ENCODE measurements at regions not wholly inside any gene's neighbourhood (a gene's known extent, or its start where the extent isn't known, plus 50 kb on each side); places are given as distances from the start of the nearest gene placed in this dataset.
"Not testable (repeated sequence)": the region's sequence is repeated elsewhere in the genome, so short reads cannot be mapped to it uniquely, and the experiment has no call there.

GRCh38 chr2:88396209-88396608, 56.3 kb downstream of the FOXI3 start:
- DNase-seq = no peak

- DNase-seq = no peak
Observed at GRCh38 chr2:88377641-88377991, 74.9 kb downstream of the FOXI3 start.

GRCh38 chr2:88372042-88372441, 80.5 kb downstream of the FOXI3 start:
- DNase-seq = no peak

- not testable (repeated sequence) for DNase-seq
Observed at GRCh38 chr2:88365408-88365807, 87.1 kb downstream of the FOXI3 start.

GRCh38 chr2:88355486-88355885, 97.0 kb downstream of the FOXI3 start:
- DNase-seq = no peak

- no peak for DNase-seq
Observed at GRCh38 chr2:88351249-88351601, 101.3 kb downstream of the FOXI3 start.

- DNase-seq = peak in 21 of 56 donors; percentile 1 to 38 (median 15)
Observed at GRCh38 chr2:88350331-88351248, 101.9 kb downstream of the FOXI3 start.

- DNase-seq = no peak
Observed at GRCh38 chr2:88345842-88346241, 106.7 kb downstream of the FOXI3 start.

- no peak for DNase-seq
Observed at GRCh38 chr2:88342749-88343148, 109.7 kb downstream of the FOXI3 start.

- no peak for DNase-seq
Observed at GRCh38 chr2:88334418-88334817, 118.1 kb downstream of the FOXI3 start.

- no peak for DNase-seq
Observed at GRCh38 chr2:88331239-88331638, 121.3 kb downstream of the FOXI3 start.

GRCh38 chr2:88329815-88330603, 122.5 kb downstream of the FOXI3 start:
- no peak for DNase-seq

- no peak for DNase-seq
Observed at GRCh38 chr2:88321449-88322248, 130.8 kb downstream of the FOXI3 start.

- no peak for DNase-seq
Observed at GRCh38 chr2:88320076-88320773, 132.3 kb downstream of the FOXI3 start.

GRCh38 chr2:88318956-88319330, 133.6 kb downstream of the FOXI3 start:
- no peak for DNase-seq

- no peak for DNase-seq
Observed at GRCh38 chr2:88318071-88318955, 134.2 kb downstream of the FOXI3 start.

- DNase-seq = no peak
Observed at GRCh38 chr2:88310787-88311186, 140.6 kb downstream of the THNSL2 start.

GRCh38 chr2:88307817-88308216, 137.7 kb downstream of the THNSL2 start:
- no peak for DNase-seq

- no peak for DNase-seq
Observed at GRCh38 chr2:88303865-88304264, 133.7 kb downstream of the THNSL2 start.

- DNase-seq = no peak
Observed at GRCh38 chr2:88296247-88296646, 126.1 kb downstream of the THNSL2 start.

Measured in amygdala (tissue), 56 donors.